WTC11 (cell line): ENCODE measurements at regions not wholly inside any gene's neighbourhood (a gene's known extent, or its start where the extent isn't known, plus 50 kb on each side); places are given as distances from the start of the nearest gene placed in this dataset.

Experiments
- ATF2 ChIP-seq: sonication (generic); formaldehyde crosslinking; IDR thresholded peaks from 2 replicates; pipeline ENCODE4 v1.8.1; 2022; ENCODE audit warnings: low read depth, missing genetic modification reagents, borderline replicate concordance
- CTCF ChIP-seq: fragments of 200-600 bp; IDR thresholded peaks from 2 replicates; pipeline ENCODE4 v1.8.0; 2022; ENCODE audit warnings: antibody characterized with exemption
- E2F1 ChIP-seq: sonication (generic); formaldehyde crosslinking; IDR thresholded peaks from 2 replicates; pipeline ENCODE4 v1.8.0; 2022; ENCODE audit warnings: mild to moderate bottlenecking, missing genetic modification reagents
- E2F4 ChIP-seq: sonication (generic); formaldehyde crosslinking; IDR thresholded peaks from 2 replicates; pipeline ENCODE4 v1.8.1; 2022; ENCODE audit warnings: low read depth, mild to moderate bottlenecking, moderate library complexity, missing genetic modification reagents, borderline replicate concordance
- HMGXB4 ChIP-seq: sonication (generic); formaldehyde crosslinking; IDR thresholded peaks from 2 replicates; pipeline ENCODE4 v1.8.1; 2023; ENCODE audit warnings: mild to moderate bottlenecking, moderate library complexity, missing genetic modification reagents
- NR1H2 ChIP-seq: sonication (generic); formaldehyde crosslinking; IDR thresholded peaks from 2 replicates; pipeline ENCODE4 v1.9.0; 2021; ENCODE audit warnings: mild to moderate bottlenecking, moderate library complexity, missing genetic modification reagents
- SMAD3 ChIP-seq: sonication (generic); formaldehyde crosslinking; IDR thresholded peaks from 2 replicates; pipeline ENCODE4 v1.8.0; 2022; ENCODE audit warnings: missing genetic modification reagents, mild to moderate bottlenecking, borderline replicate concordance
- SP1 ChIP-seq: sonication (generic); formaldehyde crosslinking; conservative IDR thresholded peaks from 2 replicates; pipeline ENCODE4 v1.8.1; 2022; ENCODE audit warnings: missing genetic modification reagents
- TCF7 ChIP-seq: sonication (generic); formaldehyde crosslinking; IDR thresholded peaks from 2 replicates; pipeline ENCODE4 v1.8.0; 2022; ENCODE audit warnings: mild to moderate bottlenecking, low read depth, missing genetic modification reagents, moderate library complexity
- TEAD4 ChIP-seq: sonication (generic); formaldehyde crosslinking; IDR thresholded peaks from 2 replicates; pipeline ENCODE4 v1.8.0; 2022; ENCODE audit warnings: mild to moderate bottlenecking, missing genetic modification reagents
- ZNF416 ChIP-seq: fragments of 250-450 bp; sonication (Bioruptor Pico); IDR thresholded peaks from 2 replicates; pipeline ENCODE4 v1.9.0; 2021; ENCODE audit warnings: mild to moderate bottlenecking, inconsistent platforms

GRCh38 chr7:116351966-116352365 is 141.6 kb downstream of the TES start:
- TF ChIP-seq TCF7 (CRISPR knock-in tag) = no peak
- no peak for TF ChIP-seq ZNF416 (CRISPR knock-in tag)
- no peak for TF ChIP-seq NR1H2
- TF ChIP-seq CTCF = no peak
- TF ChIP-seq TEAD4 (CRISPR knock-in tag) = no peak
- TF ChIP-seq E2F1 (CRISPR knock-in tag) = no peak
- TF ChIP-seq HMGXB4 (CRISPR knock-in tag) = no peak
- TF ChIP-seq ATF2 (CRISPR knock-in tag) = no peak
- TF ChIP-seq SMAD3 (CRISPR knock-in tag) = no peak
- TF ChIP-seq E2F4 (CRISPR knock-in tag) = no peak
- no peak for TF ChIP-seq SP1 (CRISPR knock-in tag)
